Lower lobe of right lung (tissue), 2 donors: ENCODE measurements at regions not wholly inside any gene's neighbourhood (a gene's known extent, or its start where the extent isn't known, plus 50 kb on each side); places are given as distances from the start of the nearest gene placed in this dataset.

Experiments used
- ATAC-seq, 2 donors: fragments of 200-7000 bp; cut with Tn5 transposase; one replicate each; pipeline ENCODE4 v1.9.1; 2020 to 2022; ENCODE audit warnings: mild to moderate bottlenecking in 2 of 2, moderate library complexity in 2 of 2
- DNase-seq: peaks from one replicate; pipeline ENCODE4 v3.0.0-alpha.2; 2020
- H3K27ac ChIP-seq: fragments of 200-600 bp; one replicate; pipeline ENCODE4 v1.8.0; 2022
- H3K27me3 ChIP-seq: fragments of 200-600 bp; one replicate; pipeline ENCODE4 v1.8.0; 2022; ENCODE audit warnings: low read depth
- H3K36me3 ChIP-seq: fragments of 200-600 bp; one replicate; pipeline ENCODE4 v1.8.0; 2022; ENCODE audit warnings: mild to moderate bottlenecking
- H3K4me1 ChIP-seq: fragments of 200-600 bp; one replicate; pipeline ENCODE4 v1.8.0; 2022
- H3K4me3 ChIP-seq: fragments of 200-600 bp; one replicate; pipeline ENCODE4 v1.8.0; 2022; ENCODE audit warnings: mild to moderate bottlenecking
- H3K9me3 ChIP-seq: fragments of 200-600 bp; one replicate; pipeline ENCODE4 v1.8.0; 2022
- CTCF ChIP-seq: fragments of 200-600 bp; IDR thresholded peaks from one replicate; pipeline ENCODE4 v1.8.0; 2022; ENCODE audit warnings: antibody characterized with exemption, mild to moderate bottlenecking
- intact Hi-C: fragments of 100-400 bp; cut with DNase I; formaldehyde crosslinking; loops from one replicate; pipeline ENCODE4 v1.11.0; 2022
- donor health status: DM: no; HTN: yes; CAD: no; lungs with severe emphysema.

GRCh38 chr7:45978731-45979211, 57.7 kb upstream of the IGFBP3 start:
- H3K27me3 ChIP-seq, result no peaks in the 10 kb centered on the region
- no peak overlapping the region for H3K4me3 ChIP-seq
- peaks cover 23% of the 10 kb centered on the region for H3K4me1 ChIP-seq
- ATAC-seq (peak in 1 of 2 donors; percentile 20), DNase-seq (no peak)
- H3K27ac ChIP-seq, result peak overlapping the region; percentile 77
- TF ChIP-seq CTCF, result no peak
- no peaks in the 10 kb centered on the region for H3K36me3 ChIP-seq
- intact Hi-C loops, result no loop called here
- H3K9me3 ChIP-seq, result no peaks in the 10 kb centered on the region

GRCh38 chr7:45978010-45978681, 57.1 kb upstream of the IGFBP3 start:
- Histone ChIP-seq H3K4me1 (peaks cover 18% of the 10 kb centered on the region), H3K27ac (peak overlapping the region; percentile 77), H3K4me3 (no peak overlapping the region), H3K9me3 (no peaks in the 10 kb centered on the region), H3K27me3 (no peaks in the 10 kb centered on the region), H3K36me3 (no peaks in the 10 kb centered on the region)
- peak; percentile 92 to 97 for ATAC-seq
- no peak for DNase-seq
- TF ChIP-seq CTCF, result no peak
- intact Hi-C loops, result no loop called here

DNA sequence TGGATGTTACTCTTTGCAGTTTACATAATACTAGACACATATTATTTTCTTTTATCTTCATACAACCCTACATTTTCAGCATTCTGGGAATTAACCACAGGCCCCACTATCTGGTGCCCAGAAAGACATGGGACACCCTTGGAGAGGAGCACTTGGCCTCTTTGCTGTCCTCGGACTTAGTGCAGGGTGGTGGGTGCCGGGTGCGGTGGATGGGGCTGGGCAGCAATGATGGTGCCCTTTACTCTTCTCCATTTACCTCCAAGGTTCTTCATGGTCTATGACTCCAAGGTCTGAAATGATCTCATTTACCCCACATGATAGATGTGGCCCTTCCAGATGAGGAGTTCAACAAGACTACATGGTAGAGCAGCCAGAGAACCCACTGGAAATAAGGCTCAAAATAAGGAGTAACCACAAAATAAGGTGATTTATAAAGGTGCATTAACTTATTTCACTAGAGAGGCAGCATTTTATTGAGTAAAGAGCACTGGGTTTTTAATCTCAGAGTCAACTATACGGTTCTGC, 56.2 kb upstream of the IGFBP3 start:
- Histone ChIP-seq H3K27ac (no peak overlapping the region), H3K27me3 (no peaks in the 10 kb centered on the region), H3K9me3 (no peaks in the 10 kb centered on the region), H3K4me3 (no peak overlapping the region), H3K4me1 (peaks cover 18% of the 10 kb centered on the region), H3K36me3 (no peaks in the 10 kb centered on the region)
- intact Hi-C loops, result no loop called here
- TF ChIP-seq CTCF, result no peak
- ATAC-seq (no peak), DNase-seq (no peak)

GRCh38 chr7:45976485-45976856, 55.4 kb upstream of the IGFBP3 start:
- Histone ChIP-seq H3K36me3 (no peaks in the 10 kb centered on the region), H3K27ac (no peak overlapping the region), H3K27me3 (no peaks in the 10 kb centered on the region), H3K4me3 (no peak overlapping the region), H3K4me1 (peaks cover 18% of the 10 kb centered on the region), H3K9me3 (no peaks in the 10 kb centered on the region)
- no peak for TF ChIP-seq CTCF
- DNase-seq (no peak), ATAC-seq (no peak)
- intact Hi-C loops, result no loop called here

DNA sequence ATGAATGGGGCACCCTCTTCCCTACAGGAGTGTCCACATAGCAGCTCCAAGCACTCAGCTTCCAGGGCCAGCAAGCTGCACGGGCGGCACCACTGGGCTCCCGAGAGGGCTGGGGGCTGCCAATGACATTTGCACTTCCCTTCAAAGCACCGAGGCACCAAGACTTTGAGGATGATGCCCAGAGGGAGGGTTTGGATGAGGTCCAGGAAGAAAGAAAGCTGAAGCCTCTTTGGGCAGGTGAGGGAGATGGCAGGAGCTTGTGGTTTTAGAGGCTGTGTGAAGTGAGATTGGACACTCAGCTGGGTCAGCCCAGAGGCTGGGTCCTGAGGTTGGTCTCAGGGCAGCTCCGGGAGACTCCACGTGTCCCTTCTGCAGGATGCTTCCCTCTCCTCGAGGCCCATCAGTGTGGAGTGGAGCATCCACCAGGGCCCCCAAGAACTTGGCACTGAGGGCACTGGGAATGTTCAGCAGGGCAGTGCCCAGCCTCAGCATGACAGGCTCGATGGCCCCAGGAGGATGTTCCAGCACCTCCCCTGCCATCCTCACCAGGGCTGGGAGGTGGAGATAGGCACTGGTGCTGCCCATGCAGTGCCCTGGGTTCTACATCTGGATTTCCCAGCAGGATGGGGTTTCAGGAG, 54.9 kb upstream of the IGFBP3 start:
- no peak for TF ChIP-seq CTCF
- Histone ChIP-seq H3K27me3 (no peaks in the 10 kb centered on the region), H3K4me1 (peaks cover 18% of the 10 kb centered on the region), H3K36me3 (no peaks in the 10 kb centered on the region), H3K9me3 (no peaks in the 10 kb centered on the region), H3K27ac (no peak overlapping the region), H3K4me3 (no peak overlapping the region)
- DNase-seq (no peak), ATAC-seq (no peak)
- intact Hi-C loops, result no loop called here
